Vagina (tissue), 2 donors: ENCODE measurements at regions not wholly inside any gene's neighbourhood (a gene's known extent, or its start where the extent isn't known, plus 50 kb on each side); places are given as distances from the start of the nearest gene placed in this dataset.

Experiments
- DNase-seq, 2 donors: peaks; one replicate each; pipeline ENCODE4 v3.0.0-alpha.2; 2017; ENCODE audit errors: extremely low spot score in 2 of 2
- H3K27ac ChIP-seq: fragments of 200-600 bp; sonication (generic); one replicate; pipeline ENCODE4 v1.5.1; 2019
- H3K27me3 ChIP-seq: fragments of 200-600 bp; sonication (generic); one replicate; pipeline ENCODE4 v1.5.1; 2019
- H3K36me3 ChIP-seq, 2 donors: fragments of 200-600 bp; sonication (generic); one replicate each; pipeline ENCODE4 v1.5.1; 2017 to 2019
- H3K4me1 ChIP-seq: fragments of 200-600 bp; sonication (generic); one replicate; pipeline ENCODE4 v1.5.1; 2019
- H3K4me3 ChIP-seq, 2 donors: fragments of 200-600 bp; sonication (generic); 1 replicate in 1 of 2; 2 replicates in 1 of 2; pipeline ENCODE4 v1.5.1; 2016 to 2019
- H3K9me3 ChIP-seq: fragments of 200-600 bp; sonication (generic); one replicate; pipeline ENCODE4 v1.5.1; 2019
- POLR2A ChIP-seq, 2 donors: fragments of 450-650 bp; IDR thresholded peaks; one replicate each; pipeline ENCODE4 v1.6.1; 2017; ENCODE audit warnings: antibody characterized with exemption in 2 of 2, mild to moderate bottlenecking in 2 of 2, moderate library complexity in 2 of 2
- POLR2AphosphoS5 ChIP-seq, 2 donors: sonication (generic); formaldehyde crosslinking; IDR thresholded peaks; one replicate each; pipeline ENCODE4 v1.9.0; 2017; ENCODE audit warnings: antibody characterized with exemption in 2 of 2, mild to moderate bottlenecking in 2 of 2, low read depth in 1 of 2; ENCODE audit not compliant: insufficient read depth in 1 of 2
- intact Hi-C: fragments of 100-400 bp; cut with DNase I; formaldehyde crosslinking; loops from one replicate; pipeline ENCODE4 v1.15.1; 2023
- TF ChIP-seq, protein P1 (sequence below), 3 experiments: fragments of 450-650 bp in 2 of 3; fragments of 200-600 bp in 1 of 3; sonication (generic) in 1 of 3; IDR thresholded peaks; one replicate each; pipeline ENCODE4 v1.5.1; 2017 to 2019; ENCODE audit warnings: antibody characterized with exemption in 3 of 3, mild to moderate bottlenecking in 2 of 3, moderate library complexity in 2 of 3

DNA sequence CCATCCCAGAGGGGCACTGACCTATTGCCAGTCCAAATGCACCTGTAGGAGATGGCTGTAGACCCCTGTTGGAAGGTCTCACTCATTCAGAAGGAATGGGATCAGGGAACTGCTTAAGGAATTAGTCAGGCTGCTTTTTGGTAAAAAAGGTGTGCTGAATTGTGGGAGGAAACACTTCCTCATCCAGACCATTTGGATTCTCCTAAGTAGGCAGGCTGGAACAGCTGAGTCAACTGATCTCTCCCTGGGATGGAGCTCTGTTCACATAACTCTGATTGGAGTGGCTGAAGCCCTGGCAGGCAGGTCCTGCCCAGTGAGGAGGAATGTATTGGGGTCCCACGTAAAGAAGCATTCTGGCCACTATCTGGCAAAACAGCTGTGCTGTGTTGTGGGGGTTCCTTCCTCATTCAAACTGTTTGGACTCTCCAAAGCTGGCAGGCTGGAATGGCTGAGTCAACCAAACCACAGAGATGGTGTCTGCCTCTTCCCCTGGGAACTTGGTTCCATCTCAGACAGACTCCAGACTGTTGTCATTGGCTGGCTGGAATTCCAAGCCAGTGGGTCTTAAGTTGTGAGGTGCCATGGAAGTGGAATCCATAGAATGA is 70.7 kb upstream of the PDC start:
- no peaks in the 10 kb centered on the region for H3K27me3 ChIP-seq
- no peak overlapping the region for H3K27ac ChIP-seq
- TF ChIP-seq, protein P1, sequence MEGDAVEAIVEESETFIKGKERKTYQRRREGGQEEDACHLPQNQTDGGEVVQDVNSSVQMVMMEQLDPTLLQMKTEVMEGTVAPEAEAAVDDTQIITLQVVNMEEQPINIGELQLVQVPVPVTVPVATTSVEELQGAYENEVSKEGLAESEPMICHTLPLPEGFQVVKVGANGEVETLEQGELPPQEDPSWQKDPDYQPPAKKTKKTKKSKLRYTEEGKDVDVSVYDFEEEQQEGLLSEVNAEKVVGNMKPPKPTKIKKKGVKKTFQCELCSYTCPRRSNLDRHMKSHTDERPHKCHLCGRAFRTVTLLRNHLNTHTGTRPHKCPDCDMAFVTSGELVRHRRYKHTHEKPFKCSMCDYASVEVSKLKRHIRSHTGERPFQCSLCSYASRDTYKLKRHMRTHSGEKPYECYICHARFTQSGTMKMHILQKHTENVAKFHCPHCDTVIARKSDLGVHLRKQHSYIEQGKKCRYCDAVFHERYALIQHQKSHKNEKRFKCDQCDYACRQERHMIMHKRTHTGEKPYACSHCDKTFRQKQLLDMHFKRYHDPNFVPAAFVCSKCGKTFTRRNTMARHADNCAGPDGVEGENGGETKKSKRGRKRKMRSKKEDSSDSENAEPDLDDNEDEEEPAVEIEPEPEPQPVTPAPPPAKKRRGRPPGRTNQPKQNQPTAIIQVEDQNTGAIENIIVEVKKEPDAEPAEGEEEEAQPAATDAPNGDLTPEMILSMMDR (IDR thresholded peaks at IDR 0.05): no peak
- no peak for TF ChIP-seq POLR2AphosphoS5 (IDR thresholded peaks at IDR 0.05; ENCODE audit: insufficient read depth in 1 of 2, low read depth in 1 of 2)
- TF ChIP-seq POLR2A (IDR thresholded peaks at IDR 0.05): no peak
- no peak for DNase-seq
- intact Hi-C loops: no loop called here
- H3K4me3 ChIP-seq: no peak overlapping the region
- peaks cover 12% of the 10 kb centered on the region for H3K4me1 ChIP-seq
- no peaks in the 10 kb centered on the region for H3K36me3 ChIP-seq
- H3K9me3 ChIP-seq: no peaks in the 10 kb centered on the region

DNA sequence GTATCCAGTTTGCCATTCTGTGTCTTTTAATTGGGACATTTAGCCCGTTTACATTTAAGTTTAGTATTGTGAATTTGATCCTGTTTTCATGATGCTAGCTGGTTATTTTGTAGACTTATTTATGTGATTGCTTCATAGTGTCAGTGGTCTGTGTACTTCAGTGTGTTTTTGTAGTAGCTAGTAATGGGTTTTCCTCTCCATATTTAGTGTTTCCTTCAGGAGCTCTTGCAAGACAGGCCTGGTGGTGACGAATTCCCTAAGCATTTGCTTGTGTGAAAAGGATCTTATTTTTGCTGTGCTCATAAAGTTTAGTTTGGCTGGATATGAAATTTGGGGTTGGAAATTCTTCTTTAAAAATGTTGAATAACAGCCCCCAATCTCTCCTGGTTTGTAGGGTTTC is 69.2 kb upstream of the PDC start:
- intact Hi-C loops: no loop called here
- no peaks in the 10 kb centered on the region for H3K4me1 ChIP-seq

DNA sequence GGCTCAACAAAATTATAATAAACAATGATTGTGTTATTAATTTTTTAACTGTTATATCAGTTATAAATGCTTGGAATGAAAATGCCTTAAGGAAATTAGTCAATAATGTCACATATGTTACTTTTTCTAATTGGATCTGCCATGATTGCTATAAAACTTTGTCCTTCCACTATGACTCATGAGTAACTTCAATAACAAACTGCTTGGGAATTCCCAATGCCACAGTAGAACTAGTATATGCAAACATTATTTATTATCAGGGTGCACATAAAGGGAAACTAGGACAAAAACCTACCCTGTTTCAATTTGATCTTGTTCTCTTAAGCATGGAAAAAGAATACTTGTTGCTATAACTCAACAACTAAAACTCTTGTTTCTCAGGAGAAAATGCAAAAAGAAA is 59.1 kb upstream of the PDC start:
- intact Hi-C loops: no loop called here
- H3K27ac ChIP-seq: no peak overlapping the region
- no peaks in the 10 kb centered on the region for H3K27me3 ChIP-seq
- no peaks in the 10 kb centered on the region for H3K9me3 ChIP-seq
- H3K4me1 ChIP-seq: no peaks in the 10 kb centered on the region
- no peak for DNase-seq
- TF ChIP-seq POLR2A (IDR thresholded peaks at IDR 0.05): no peak
- no peak for TF ChIP-seq POLR2AphosphoS5 (IDR thresholded peaks at IDR 0.05; ENCODE audit: insufficient read depth in 1 of 2, low read depth in 1 of 2)
- TF ChIP-seq, protein P1 (IDR thresholded peaks at IDR 0.05): no peak
- no peak overlapping the region for H3K4me3 ChIP-seq
- no peaks in the 10 kb centered on the region for H3K36me3 ChIP-seq

More for the DNA sequence above, 69.2 kb upstream of the PDC start:
- no peaks in the 10 kb centered on the region for H3K27me3 ChIP-seq
- no peak overlapping the region for H3K4me3 ChIP-seq
- no peak overlapping the region for H3K27ac ChIP-seq
- no peak for TF ChIP-seq POLR2AphosphoS5 (IDR thresholded peaks at IDR 0.05; ENCODE audit: insufficient read depth in 1 of 2, low read depth in 1 of 2)
- no peak for TF ChIP-seq POLR2A (IDR thresholded peaks at IDR 0.05)
- TF ChIP-seq, protein P1 (IDR thresholded peaks at IDR 0.05): no peak
- no peaks in the 10 kb centered on the region for H3K9me3 ChIP-seq
- H3K36me3 ChIP-seq: no peaks in the 10 kb centered on the region
- DNase-seq: no peak

- Histone ChIP-seq H3K27ac (no peak overlapping the region), H3K27me3 (no peaks in the 10 kb centered on the region), H3K4me3 (no peak overlapping the region), H3K4me1 (no peaks in the 10 kb centered on the region), H3K9me3 (no peaks in the 10 kb centered on the region), H3K36me3 (no peaks in the 10 kb centered on the region)
- intact Hi-C loops: no loop called here
- no peak for TF ChIP-seq POLR2A (IDR thresholded peaks at IDR 0.05)
- TF ChIP-seq, protein P1 (IDR thresholded peaks at IDR 0.05): no peak
- TF ChIP-seq POLR2AphosphoS5 (IDR thresholded peaks at IDR 0.05; ENCODE audit: insufficient read depth in 1 of 2, low read depth in 1 of 2): no peak
- no peak for DNase-seq
Observed at GRCh38 chr1:186518822-186519381, 58.0 kb upstream of the PDC start.

DNA sequence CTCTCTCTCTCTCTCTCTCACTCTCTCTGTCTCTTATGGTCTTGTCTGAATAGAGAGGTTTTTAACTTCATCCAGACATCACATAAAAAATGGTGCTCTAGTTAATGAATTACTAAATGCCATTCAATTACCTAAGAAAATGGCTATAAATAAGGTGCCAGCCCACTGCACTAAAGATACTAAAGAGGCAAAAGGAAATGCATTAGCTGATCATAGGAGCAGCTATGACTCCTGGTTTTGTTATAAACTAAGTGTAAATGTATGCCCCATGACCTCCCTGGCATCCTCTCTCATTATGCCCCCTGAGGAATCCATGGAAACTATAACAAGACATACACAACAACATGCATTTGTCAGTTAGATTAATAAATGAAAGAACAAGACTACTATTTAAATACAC is 57.5 kb upstream of the PDC start:
- Histone ChIP-seq H3K36me3 (no peaks in the 10 kb centered on the region), H3K4me1 (no peaks in the 10 kb centered on the region), H3K27me3 (no peaks in the 10 kb centered on the region), H3K9me3 (no peaks in the 10 kb centered on the region), H3K27ac (no peak overlapping the region), H3K4me3 (no peak overlapping the region)
- intact Hi-C loops: no loop called here
- no peak for DNase-seq
- TF ChIP-seq POLR2A (IDR thresholded peaks at IDR 0.05) (no peak), POLR2AphosphoS5 (IDR thresholded peaks at IDR 0.05; ENCODE audit: insufficient read depth in 1 of 2, low read depth in 1 of 2) (no peak)
- TF ChIP-seq, protein P1 (IDR thresholded peaks at IDR 0.05): no peak
